PC-9 (cell line): ENCODE measurements at regions not wholly inside any gene's neighbourhood (a gene's known extent, or its start where the extent isn't known, plus 50 kb on each side); places are given as distances from the start of the nearest gene placed in this dataset.

Experiments
- CTCF ChIP-seq: fragments of 200-600 bp; sonication (generic); conservative IDR thresholded peaks from 2 replicates; pipeline ENCODE4 v1.6.1; 2017; ENCODE audit warnings: mixed run types, antibody characterized with exemption, mild to moderate bottlenecking, moderate library complexity
- EZH2 ChIP-seq: fragments of 200-600 bp; sonication (generic); IDR thresholded peaks from 2 replicates; pipeline ENCODE4 v1.8.0; 2017; ENCODE audit warnings: antibody characterized with exemption, low read depth

GRCh38 chr7:45990276-45990675 lies 69.2 kb upstream of the IGFBP3 start:
- no peak for TF ChIP-seq CTCF
- no peak for TF ChIP-seq EZH2
